ENCODE measurements at regions not wholly inside any gene's neighbourhood (a gene's known extent, or its start where the extent isn't known, plus 50 kb on each side); places are given as distances from the start of the nearest gene placed in this dataset.

DNA sequence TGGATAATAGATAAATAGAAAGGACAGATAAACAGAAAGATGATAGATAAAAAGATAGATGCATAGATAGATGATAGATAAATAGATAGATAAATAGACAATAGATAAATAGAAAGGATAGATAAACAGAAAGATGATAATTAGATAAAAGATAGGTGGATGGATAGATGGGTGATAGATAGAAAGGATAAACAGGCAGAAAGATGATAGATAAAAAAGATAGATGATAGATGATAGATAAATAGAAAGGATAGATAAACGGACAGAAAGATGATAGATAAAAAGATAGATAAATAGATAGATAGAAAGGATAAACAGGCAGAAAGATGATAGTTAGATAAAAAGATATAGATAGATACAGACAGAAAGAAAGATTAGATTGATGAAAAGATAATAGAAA, 92.3 kb upstream of the UQCRFS1 start:
- Histone ChIP-seq H3K27me3 (replicated peaks; ENCODE audit: control insufficient read depth, insufficient read depth, low read length) (no peaks in the 10 kb centered on the region; the same call in 1 of the 2 replicates), H3K4me3 (replicated peaks; ENCODE audit: low read depth, low read length) (no peak overlapping the region), H3K36me3 (ENCODE audit: control insufficient read depth, insufficient read depth, low read length) (no peaks in the 10 kb centered on the region)
- TF ChIP-seq CTCF (IDR thresholded peaks at IDR 0.05; ENCODE audit: insufficient read depth, low read length, poor library complexity, severe bottlenecking), result no peak
- no peak for DNase-seq (ENCODE audit: extremely low read depth, insufficient read length)

GRCh38 chr19:29308977-29309590, 96.1 kb upstream of the UQCRFS1 start:
- Histone ChIP-seq H3K36me3 (ENCODE audit: control insufficient read depth, insufficient read depth, low read length) (no peaks in the 10 kb centered on the region), H3K4me3 (replicated peaks; ENCODE audit: low read depth, low read length) (no peak overlapping the region), H3K27me3 (replicated peaks; ENCODE audit: control insufficient read depth, insufficient read depth, low read length) (no peaks in the 10 kb centered on the region; the same call in 1 of the 2 replicates)
- no peak for TF ChIP-seq CTCF (IDR thresholded peaks at IDR 0.05; ENCODE audit: insufficient read depth, low read length, poor library complexity, severe bottlenecking)
- no peak for DNase-seq (ENCODE audit: extremely low read depth, insufficient read length)

DNA sequence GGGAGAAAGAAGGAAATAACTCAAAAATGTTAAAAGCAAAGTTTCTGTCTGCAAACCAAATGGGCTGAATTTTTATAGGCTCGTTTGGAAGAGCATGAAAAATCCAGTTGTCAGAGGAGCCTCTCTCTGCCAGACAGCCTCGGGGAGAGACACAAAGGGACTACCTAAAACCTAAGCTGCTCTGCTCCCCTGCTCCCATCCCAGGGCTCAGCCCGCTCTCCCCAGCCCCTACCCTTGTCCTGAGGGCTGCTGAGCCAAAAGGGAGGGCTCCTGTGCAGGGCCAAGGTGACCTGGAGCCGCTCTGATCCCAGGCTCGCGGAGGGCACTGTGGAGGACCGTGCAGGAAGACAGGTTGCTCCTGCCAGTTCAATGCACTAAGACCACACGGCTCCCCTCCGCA, 96.7 kb upstream of the UQCRFS1 start:
- Histone ChIP-seq H3K4me3 (replicated peaks; ENCODE audit: low read depth, low read length) (no peak overlapping the region), H3K36me3 (ENCODE audit: control insufficient read depth, insufficient read depth, low read length) (no peaks in the 10 kb centered on the region), H3K27me3 (replicated peaks; ENCODE audit: control insufficient read depth, insufficient read depth, low read length) (no peaks in the 10 kb centered on the region; the same call in 1 of the 2 replicates)
- no peak for TF ChIP-seq CTCF (IDR thresholded peaks at IDR 0.05; ENCODE audit: insufficient read depth, low read length, poor library complexity, severe bottlenecking)
- no peak for DNase-seq (ENCODE audit: extremely low read depth, insufficient read length)

GRCh38 chr19:29311191-29311790, 98.3 kb upstream of the UQCRFS1 start:
- TF ChIP-seq CTCF (IDR thresholded peaks at IDR 0.05; ENCODE audit: insufficient read depth, low read length, poor library complexity, severe bottlenecking), result no peak
- Histone ChIP-seq H3K36me3 (ENCODE audit: control insufficient read depth, insufficient read depth, low read length) (no peaks in the 10 kb centered on the region), H3K27me3 (replicated peaks; ENCODE audit: control insufficient read depth, insufficient read depth, low read length) (no peaks in the 10 kb centered on the region; the same call in 1 of the 2 replicates), H3K4me3 (replicated peaks; ENCODE audit: low read depth, low read length) (no peak overlapping the region)
- DNase-seq (ENCODE audit: extremely low read depth, insufficient read length), result no peak

GRCh38 chr19:29315556-29316190, 102.7 kb upstream of the UQCRFS1 start:
- H3K27me3 ChIP-seq (replicated peaks; ENCODE audit: control insufficient read depth, insufficient read depth, low read length), result no peaks in the 10 kb centered on the region; the same call in none of the 2 replicates
- DNase-seq (ENCODE audit: extremely low read depth, insufficient read length), result no peak
- no peaks in the 10 kb centered on the region for H3K36me3 ChIP-seq (ENCODE audit: control insufficient read depth, insufficient read depth, low read length)
- no peak for TF ChIP-seq CTCF (IDR thresholded peaks at IDR 0.05; ENCODE audit: insufficient read depth, low read length, poor library complexity, severe bottlenecking)
- H3K4me3 ChIP-seq (replicated peaks; ENCODE audit: low read depth, low read length), result no peak overlapping the region
